Mammary epithelial cell (primary cell): ENCODE measurements at regions not wholly inside any gene's neighbourhood (a gene's known extent, or its start where the extent isn't known, plus 50 kb on each side); places are given as distances from the start of the nearest gene placed in this dataset.

Experiments
- EZH2 ChIP-seq: IDR thresholded peaks from 2 replicates; pipeline ENCODE4 v1.6.1; 2012; ENCODE audit warnings: low read length, inconsistent platforms, borderline replicate concordance
- TF ChIP-seq, protein P1 (sequence below), 2 donors: IDR thresholded peaks in 1 of 2; conservative IDR thresholded peaks in 1 of 2; 2 replicates each; pipeline ENCODE4 v1.5.1; 2011 to 2012; ENCODE audit warnings: inconsistent platforms in 2 of 2, low read length in 2 of 2, mild to moderate bottlenecking in 2 of 2, control low read depth in 1 of 2, low read depth in 1 of 2; ENCODE audit not compliant: insufficient read depth in 1 of 2; ENCODE audit errors: extremely low read depth in 1 of 2

DNA sequence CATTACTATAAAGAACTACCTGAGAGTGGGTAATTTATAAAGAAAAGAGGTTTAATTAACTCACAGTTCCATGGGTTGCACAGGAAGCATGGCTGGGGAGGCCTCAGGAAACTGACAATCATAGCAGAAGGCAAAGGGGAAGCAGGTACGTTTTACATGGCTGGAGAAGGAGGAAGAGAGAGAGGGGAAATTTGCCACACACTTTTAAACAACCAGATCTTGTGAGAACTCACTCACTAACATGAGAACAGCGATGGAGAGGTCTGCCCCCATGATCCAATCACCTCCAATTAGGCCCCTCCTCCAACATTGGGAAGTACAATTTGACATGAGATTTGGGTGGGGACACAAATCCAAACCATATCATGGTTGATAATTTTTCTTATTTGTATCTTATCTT, 51.8 kb upstream of the PPP1R9A start:
- no peak for TF ChIP-seq EZH2
- TF ChIP-seq, protein P1, sequence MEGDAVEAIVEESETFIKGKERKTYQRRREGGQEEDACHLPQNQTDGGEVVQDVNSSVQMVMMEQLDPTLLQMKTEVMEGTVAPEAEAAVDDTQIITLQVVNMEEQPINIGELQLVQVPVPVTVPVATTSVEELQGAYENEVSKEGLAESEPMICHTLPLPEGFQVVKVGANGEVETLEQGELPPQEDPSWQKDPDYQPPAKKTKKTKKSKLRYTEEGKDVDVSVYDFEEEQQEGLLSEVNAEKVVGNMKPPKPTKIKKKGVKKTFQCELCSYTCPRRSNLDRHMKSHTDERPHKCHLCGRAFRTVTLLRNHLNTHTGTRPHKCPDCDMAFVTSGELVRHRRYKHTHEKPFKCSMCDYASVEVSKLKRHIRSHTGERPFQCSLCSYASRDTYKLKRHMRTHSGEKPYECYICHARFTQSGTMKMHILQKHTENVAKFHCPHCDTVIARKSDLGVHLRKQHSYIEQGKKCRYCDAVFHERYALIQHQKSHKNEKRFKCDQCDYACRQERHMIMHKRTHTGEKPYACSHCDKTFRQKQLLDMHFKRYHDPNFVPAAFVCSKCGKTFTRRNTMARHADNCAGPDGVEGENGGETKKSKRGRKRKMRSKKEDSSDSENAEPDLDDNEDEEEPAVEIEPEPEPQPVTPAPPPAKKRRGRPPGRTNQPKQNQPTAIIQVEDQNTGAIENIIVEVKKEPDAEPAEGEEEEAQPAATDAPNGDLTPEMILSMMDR (conservative IDR thresholded peaks at IDR 0.05 in 1 of 2, IDR thresholded peaks at IDR 0.05 in 1 of 2; ENCODE audit: extremely low read depth in 1 of 2, insufficient read depth in 1 of 2, low read depth in 1 of 2, low read length in 2 of 2) = no peak
